Neuronal stem cell (in vitro differentiated cells): ENCODE measurements at regions not wholly inside any gene's neighbourhood (a gene's known extent, or its start where the extent isn't known, plus 50 kb on each side); places are given as distances from the start of the nearest gene placed in this dataset.

Experiments used
- DNase-seq: peaks from one replicate; pipeline ENCODE4 v3.0.0-alpha.2; 2013; ENCODE audit warnings: low spot score
- H2AFZ ChIP-seq: one replicate; pipeline ENCODE4 v1.6.1; 2013; ENCODE audit warnings: mild to moderate bottlenecking, low read length, inconsistent platforms
- H2AK5ac ChIP-seq: 2 replicates; pipeline ENCODE4 v1.6.1; 2013; ENCODE audit warnings: low read depth, mild to moderate bottlenecking, inconsistent platforms, low read length, moderate library complexity, mixed read lengths
- H2BK120ac ChIP-seq: 2 replicates; pipeline ENCODE4 v1.6.1; 2013; ENCODE audit warnings: low read depth, mild to moderate bottlenecking, inconsistent platforms, low read length, moderate library complexity, mixed read lengths
- H2BK12ac ChIP-seq: one replicate; pipeline ENCODE4 v1.6.1; 2013; ENCODE audit warnings: low read length, inconsistent platforms
- H2BK15ac ChIP-seq: 2 replicates; pipeline ENCODE4 v1.6.1; 2013; ENCODE audit warnings: mild to moderate bottlenecking, low read length, inconsistent platforms, mixed read lengths
- H2BK5ac ChIP-seq: one replicate; pipeline ENCODE4 v1.6.1; 2013; ENCODE audit warnings: inconsistent platforms, mild to moderate bottlenecking, low read length, moderate library complexity
- H3K14ac ChIP-seq: one replicate; pipeline ENCODE4 v1.6.1; 2013; ENCODE audit warnings: low read length, inconsistent platforms
- H3K18ac ChIP-seq: 2 replicates; pipeline ENCODE4 v1.6.1; 2013; ENCODE audit warnings: low read length, inconsistent platforms
- H3K23ac ChIP-seq: 2 replicates; pipeline ENCODE4 v1.6.1; 2013; ENCODE audit warnings: low read depth, mild to moderate bottlenecking, mixed read lengths, low read length, inconsistent platforms; ENCODE audit not compliant: poor library complexity
- H3K27ac ChIP-seq: replicated peaks from 3 replicates; pipeline ENCODE4 v1.5.1; 2013; ENCODE audit warnings: low read length, inconsistent platforms
- H3K27me3 ChIP-seq, 3 experiments: 2 replicates each; pipeline ENCODE4 v1.6.1; 2013; ENCODE audit warnings: low read length in 3 of 3, mild to moderate bottlenecking in 2 of 3, inconsistent platforms in 1 of 3, low read depth in 1 of 3, mixed read lengths in 1 of 3, moderate library complexity in 1 of 3; ENCODE audit not compliant: control insufficient read depth in 3 of 3, insufficient read depth in 3 of 3
- H3K36me3 ChIP-seq, 2 donors: replicated peaks in 1 of 2; 2 replicates each; pipeline ENCODE4 v1.6.1; 2013; ENCODE audit warnings: low read length in 2 of 2; ENCODE audit not compliant: control insufficient read depth in 2 of 2, insufficient read depth in 2 of 2
- H3K4ac ChIP-seq: 2 replicates; pipeline ENCODE4 v1.6.1; 2013; ENCODE audit warnings: inconsistent platforms, mild to moderate bottlenecking, low read length, moderate library complexity
- H3K4me1 ChIP-seq, 2 donors: 1 replicate in 1 of 2; 2 replicates in 1 of 2; pipeline ENCODE4 v1.6.1; 2013; ENCODE audit warnings: low read length in 2 of 2, low read depth in 1 of 2; ENCODE audit not compliant: control insufficient read depth in 2 of 2, insufficient read depth in 1 of 2
- H3K4me2 ChIP-seq: one replicate; pipeline ENCODE4 v1.6.1; 2013; ENCODE audit warnings: mild to moderate bottlenecking, low read length, inconsistent platforms; ENCODE audit not compliant: insufficient read depth, poor library complexity, severe bottlenecking
- H3K4me3 ChIP-seq, 2 donors: 2 replicates each; pipeline ENCODE4 v1.5.1; 2013; ENCODE audit warnings: low read length in 2 of 2, mild to moderate bottlenecking in 2 of 2, inconsistent platforms in 1 of 2, moderate library complexity in 1 of 2
- H3K79me1 ChIP-seq: one replicate; pipeline ENCODE4 v1.6.1; 2013; ENCODE audit warnings: low read depth, mild to moderate bottlenecking, inconsistent platforms, low read length, moderate library complexity
- H3K9ac ChIP-seq: one replicate; pipeline ENCODE4 v1.6.1; 2013; ENCODE audit warnings: mild to moderate bottlenecking, low read depth, low read length, inconsistent platforms; ENCODE audit not compliant: poor library complexity
- H3K9me3 ChIP-seq, 2 donors: replicated peaks in 1 of 2; 2 replicates each; pipeline versions ENCODE3 to v1.6.1; 2013; ENCODE audit warnings: low read length in 2 of 2, mild to moderate bottlenecking in 2 of 2, inconsistent platforms in 1 of 2, low read depth in 1 of 2, mixed read lengths in 1 of 2, moderate library complexity in 1 of 2; ENCODE audit not compliant: control insufficient read depth in 2 of 2, insufficient read depth in 1 of 2
- H4K8ac ChIP-seq: one replicate; pipeline ENCODE4 v1.6.1; 2013; ENCODE audit warnings: low read depth, mild to moderate bottlenecking, inconsistent platforms, low read length, moderate library complexity
- H4K91ac ChIP-seq: one replicate; pipeline ENCODE4 v1.6.1; 2013; ENCODE audit warnings: low read length, low read depth, mild to moderate bottlenecking, inconsistent platforms; ENCODE audit not compliant: poor library complexity
- WGBS, 2 donors: extraction: QIAGEN DNeasy Blood & Tissue Kit; methylation state at CpG; one replicate each; pipeline ENCODE4 v1.1.7; 2013; ENCODE audit warnings: missing lambda C conversion rate in 2 of 2, mixed read lengths in 1 of 2; ENCODE audit not compliant: insufficient read length in 2 of 2, insufficient replicate concordance in 1 of 2; ENCODE audit errors: extremely low coverage in 2 of 2; 5-methylcytosine and 5-hydroxymethylcytosine counted together

- Histone ChIP-seq H3K23ac (no peak overlapping the region), H4K8ac (no peak overlapping the region)
- no peak for DNase-seq
Measured at GRCh38 chr10:25694971-25695370, 239.1 kb upstream of the MYO3A start.

GRCh38 chr10:25695586-25695985 is 238.4 kb upstream of the MYO3A start:
- Histone ChIP-seq H3K4ac (no peak overlapping the region), H2AFZ (no peak overlapping the region), H2BK15ac (no peak overlapping the region), H4K91ac (no peak overlapping the region), H3K27me3 (no peaks in the 10 kb centered on the region), H3K9me3 (no peaks in the 10 kb centered on the region), H2BK120ac (no peak overlapping the region), H2BK5ac (no peak overlapping the region), H4K8ac (no peak overlapping the region), H2AK5ac (no peak overlapping the region), H3K9ac (no peak overlapping the region), H3K36me3 (no peaks in the 10 kb centered on the region), H3K4me2 (no peak overlapping the region), H3K18ac (no peak overlapping the region), H3K4me3 (no peak overlapping the region), H3K4me1 (peaks cover 0 to 2% of the 10 kb centered on the region in 2 donors), H3K14ac (no peak overlapping the region), H3K27ac (no peak overlapping the region), H2BK12ac (no peak overlapping the region), H3K79me1 (no peaks in the 10 kb centered on the region), H3K23ac (no peak overlapping the region)
- no CpG with 5 or more reads among the region's 3 CpGs for WGBS, 2 donors
- no peak for DNase-seq

More at GRCh38 chr10:25694971-25695370, 239.1 kb upstream of the MYO3A start:
- Histone ChIP-seq H2BK120ac (no peak overlapping the region), H2AFZ (no peak overlapping the region), H3K18ac (no peak overlapping the region), H4K91ac (no peak overlapping the region), H3K4ac (no peak overlapping the region), H3K79me1 (no peaks in the 10 kb centered on the region), H3K9me3 (no peaks in the 10 kb centered on the region), H3K4me1 (peaks cover 0 to 2% of the 10 kb centered on the region in 2 donors), H3K4me3 (no peak overlapping the region), H3K27ac (no peak overlapping the region), H3K4me2 (no peak overlapping the region), H3K14ac (no peak overlapping the region), H2AK5ac (no peak overlapping the region), H3K9ac (no peak overlapping the region), H2BK5ac (no peak overlapping the region), H3K36me3 (no peaks in the 10 kb centered on the region), H3K27me3 (no peaks in the 10 kb centered on the region), H2BK15ac (no peak overlapping the region), H2BK12ac (no peak overlapping the region)
- no CpG with 5 or more reads among the region's 3 CpGs for WGBS, 2 donors

- Histone ChIP-seq H2BK12ac (no peak overlapping the region), H3K27ac (no peak overlapping the region), H3K9ac (no peak overlapping the region), H3K4me2 (no peak overlapping the region), H4K91ac (no peak overlapping the region), H3K27me3 (no peaks in the 10 kb centered on the region), H3K4me3 (no peak overlapping the region), H3K23ac (no peak overlapping the region), H4K8ac (no peak overlapping the region), H3K18ac (no peak overlapping the region), H2AK5ac (no peak overlapping the region), H2BK15ac (no peak overlapping the region), H3K79me1 (no peaks in the 10 kb centered on the region), H3K9me3 (no peaks in the 10 kb centered on the region), H2BK5ac (no peak overlapping the region), H3K14ac (no peak overlapping the region), H3K4ac (no peak overlapping the region), H2AFZ (no peak overlapping the region), H3K4me1 (peaks cover 0 to 2% of the 10 kb centered on the region in 2 donors), H2BK120ac (no peak overlapping the region), H3K36me3 (no peaks in the 10 kb centered on the region)
- no peak for DNase-seq
- WGBS, 2 donors, result no CpG with 5 or more reads among the region's 6 CpGs
Measured at GRCh38 chr10:25696013-25696708, 237.9 kb upstream of the MYO3A start.

GRCh38 chr10:25697412-25697811 is 236.6 kb upstream of the MYO3A start:
- no peak for DNase-seq
- no peak overlapping the region for H3K4me3 ChIP-seq
- no peak overlapping the region for H2BK12ac ChIP-seq
- no peak overlapping the region for H4K8ac ChIP-seq
- no peak overlapping the region for H2BK5ac ChIP-seq
- H3K36me3 ChIP-seq, result no peaks in the 10 kb centered on the region
- H2BK15ac ChIP-seq, result no peak overlapping the region
- H3K18ac ChIP-seq, result no peak overlapping the region
- H3K4me2 ChIP-seq, result no peak overlapping the region
- no peak overlapping the region for H3K9ac ChIP-seq
- no peak overlapping the region for H2AK5ac ChIP-seq
- H3K4ac ChIP-seq, result no peak overlapping the region
- no peak overlapping the region for H3K14ac ChIP-seq
- peaks cover 4 to 5% of the 10 kb centered on the region in 2 donors for H3K4me1 ChIP-seq
- no peaks in the 10 kb centered on the region for H3K9me3 ChIP-seq
- no CpG with 5 or more reads among the region's 5 CpGs for WGBS, 2 donors
- no peak overlapping the region for H4K91ac ChIP-seq
- H2BK120ac ChIP-seq, result no peak overlapping the region
- no peaks in the 10 kb centered on the region for H3K79me1 ChIP-seq
- H3K23ac ChIP-seq, result no peak overlapping the region
- H3K27ac ChIP-seq, result no peak overlapping the region
- no peaks in the 10 kb centered on the region for H3K27me3 ChIP-seq
- H2AFZ ChIP-seq, result no peak overlapping the region
